RKO (cell line): ENCODE measurements at regions not wholly inside any gene's neighbourhood (a gene's known extent, or its start where the extent isn't known, plus 50 kb on each side); places are given as distances from the start of the nearest gene placed in this dataset.
"Not testable (repeated sequence)": the region's sequence is repeated elsewhere in the genome, so short reads cannot be mapped to it uniquely, and the experiment has no call there.

Experiments
- DNase-seq: peaks from one replicate; pipeline ENCODE4 v3.0.0-alpha.2; 2016; ENCODE audit warnings: low spot score

GRCh38 chr11:33970984-33971466, 79.1 kb upstream of the LMO2 start:
- peak; percentile 72 for DNase-seq

DNA sequence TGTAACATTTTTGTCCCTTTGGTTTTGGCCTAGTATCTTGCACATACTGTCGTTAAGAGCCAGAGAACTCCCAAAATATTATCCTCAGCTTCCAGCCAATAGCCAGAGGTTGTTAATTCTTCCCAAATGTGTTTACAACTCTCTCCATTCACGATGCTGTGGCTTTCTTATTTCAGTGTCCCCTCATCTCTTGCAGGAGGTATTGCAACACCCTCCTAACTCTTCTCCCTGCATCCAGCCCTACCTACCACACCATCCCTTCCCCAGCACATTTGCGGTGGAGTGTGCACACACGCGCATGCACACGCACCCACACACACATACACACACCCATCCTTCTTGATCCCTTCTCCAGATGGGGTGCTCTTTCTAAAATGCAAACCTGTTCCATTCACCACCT, 75.6 kb upstream of the LMO2 start:
- DNase-seq: no peak

- no peak for DNase-seq
These were observed 73.2 kb upstream of the LMO2 start for GRCh38 chr11:33965032-33965431.

- no peak for DNase-seq
These were observed 68.1 kb upstream of the LMO2 start for GRCh38 chr11:33959855-33960400.

DNA sequence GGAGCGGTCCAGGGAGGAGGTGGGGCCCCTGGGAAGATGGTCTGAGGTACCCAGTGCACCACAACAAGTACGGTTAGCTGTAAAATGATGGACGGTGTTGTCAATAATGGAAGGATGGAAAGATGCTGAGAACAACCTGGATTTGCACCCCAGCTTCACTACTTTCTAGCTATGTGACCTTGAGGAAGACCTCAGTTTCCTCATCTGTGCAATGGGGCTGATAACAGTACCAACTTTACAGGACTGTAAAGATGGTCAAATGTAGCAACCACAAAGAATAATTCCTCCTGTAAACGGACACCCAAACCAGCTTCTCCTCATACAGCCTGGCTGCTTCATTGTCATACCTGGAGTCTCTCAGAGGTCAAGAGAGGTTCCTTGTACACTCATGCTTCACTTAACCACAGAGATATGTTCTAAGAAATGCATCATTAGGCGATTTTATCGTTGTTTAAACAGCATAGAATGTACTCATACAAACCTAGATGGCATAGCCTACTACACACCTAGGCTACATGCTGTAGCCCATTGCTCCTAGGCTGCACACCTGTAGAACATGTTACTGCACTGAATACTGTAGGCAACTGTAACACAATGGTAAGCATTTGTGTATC, 65.5 kb upstream of the LMO2 start:
- no peak for DNase-seq

GRCh38 chr11:33956611-33957010, 64.7 kb upstream of the LMO2 start:
- no peak for DNase-seq

DNA sequence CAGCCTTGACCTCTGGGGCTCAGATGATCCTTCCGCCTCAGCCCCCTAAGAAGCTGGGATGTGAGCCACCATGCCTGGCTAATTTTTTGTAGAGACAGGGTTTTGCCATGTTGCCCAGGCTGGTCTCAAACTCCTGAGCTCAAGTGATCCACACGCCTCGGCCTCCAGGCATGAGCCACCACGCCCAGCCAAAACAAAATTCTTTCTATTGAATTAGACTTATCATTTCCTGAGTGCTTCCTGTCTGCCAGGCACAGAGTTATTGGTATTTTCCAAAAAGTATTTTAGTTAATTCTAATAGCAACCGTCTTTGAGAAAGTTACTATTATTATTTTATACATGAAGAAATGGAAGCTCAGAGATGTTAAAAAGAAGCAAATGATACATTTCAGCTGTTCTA, 61.4 kb upstream of the LMO2 start:
- DNase-seq: no peak

GRCh38 chr11:33952805-33953204, 60.9 kb upstream of the LMO2 start:
- no peak for DNase-seq

- DNase-seq: no peak
These were observed 57.5 kb upstream of the LMO2 start for GRCh38 chr11:33949252-33949913.

- DNase-seq: no peak
These were observed 56.6 kb upstream of the LMO2 start for GRCh38 chr11:33948494-33948893.

- DNase-seq: not testable (repeated sequence)
These were observed 56.0 kb upstream of the LMO2 start for GRCh38 chr11:33947918-33948317.

GRCh38 chr11:33946930-33947329, 55.1 kb upstream of the LMO2 start:
- DNase-seq: no peak

- DNase-seq: no peak
These were observed 53.8 kb upstream of the LMO2 start for GRCh38 chr11:33945481-33946268.

DNA sequence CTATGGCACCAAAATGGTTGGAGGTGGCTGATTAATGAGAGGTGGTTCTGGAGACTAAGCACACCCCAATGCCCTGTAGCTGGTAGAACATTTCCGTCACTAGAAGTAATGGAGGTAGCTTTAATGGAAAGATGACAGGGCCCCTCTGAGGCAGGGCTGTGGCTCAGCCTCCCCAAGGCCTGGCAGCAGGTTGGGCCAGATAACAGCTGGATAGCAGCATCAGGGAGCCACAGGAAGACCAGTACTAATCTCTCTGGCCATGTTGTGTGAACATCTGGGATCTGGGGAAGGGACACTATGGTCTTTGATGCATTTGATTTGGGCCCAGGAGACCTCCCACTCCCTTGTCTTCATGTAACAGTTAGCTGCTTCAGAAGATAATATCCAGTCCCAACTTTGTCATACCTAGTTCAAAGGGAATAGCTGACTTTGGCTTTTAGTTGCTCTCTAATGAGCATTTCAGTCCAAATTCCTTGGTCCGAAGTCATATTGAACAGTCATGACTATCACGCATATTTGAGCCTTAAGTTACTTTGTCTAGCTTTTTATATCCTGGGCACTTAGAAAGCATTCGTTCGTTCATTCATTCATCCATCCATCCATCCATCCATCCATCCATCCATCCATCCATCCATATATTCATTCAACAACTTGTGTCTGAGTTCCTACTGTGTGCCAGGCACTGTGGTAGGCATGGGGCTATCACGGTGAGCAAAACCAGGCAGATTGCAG, 53.0 kb upstream of the LMO2 start:
- no peak for DNase-seq

DNA sequence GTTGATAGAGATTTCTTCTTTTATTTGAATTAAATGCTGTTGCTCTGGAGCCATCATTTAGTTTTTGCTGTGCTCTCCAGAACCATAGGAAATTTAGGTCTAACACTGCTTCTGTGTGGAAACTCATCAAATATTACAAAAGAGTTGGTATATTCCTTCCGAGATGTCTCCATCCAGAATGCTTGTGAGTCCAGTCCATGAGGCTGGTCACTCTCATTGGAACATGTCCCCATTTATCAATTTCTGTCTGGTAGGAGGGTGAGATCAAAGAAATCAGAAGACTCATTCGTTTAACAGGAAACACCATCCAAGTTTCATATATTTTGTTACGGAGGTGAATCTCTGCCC, 52.4 kb upstream of the LMO2 start:
- no peak for DNase-seq

- peak; percentile 43 for DNase-seq
These were observed 51.1 kb upstream of the LMO2 start for GRCh38 chr11:33942954-33943353.

- DNase-seq: no peak
These were observed 49.8 kb upstream of the LMO2 start for GRCh38 chr11:33941637-33942160.
